GM23338 (cell line): ENCODE measurements at regions not wholly inside any gene's neighbourhood (a gene's known extent, or its start where the extent isn't known, plus 50 kb on each side); places are given as distances from the start of the nearest gene placed in this dataset.

Experiments used
- ATAC-seq: fragments of 200-7000 bp; cut with Tn5 transposase; 3 replicates; pipeline ENCODE4 v1.9.1; 2020
- DNase-seq: peaks from one replicate; pipeline ENCODE4 v3.0.0-alpha.2; 2015; ENCODE audit warnings: low spot score
- H2AFZ ChIP-seq: fragments of 200-600 bp; sonication (generic); 2 replicates; pipeline ENCODE4 v1.8.0; 2016; ENCODE audit warnings: antibody characterized with exemption, mild to moderate bottlenecking, moderate library complexity
- H3F3A ChIP-seq: fragments of 200-600 bp; sonication (generic); replicated peaks from 2 replicates; pipeline ENCODE4 v1.8.0; 2017; ENCODE audit warnings: antibody characterized with exemption, mixed run types, low read depth
- H3K27ac ChIP-seq: fragments of 200-600 bp; sonication (generic); 2 replicates; pipeline ENCODE4 v1.6.1; 2016; ENCODE audit warnings: low read depth
- H3K27me3 ChIP-seq: fragments of 200-600 bp; sonication (generic); 2 replicates; pipeline ENCODE4 v1.8.0; 2016; ENCODE audit warnings: mild to moderate bottlenecking, mixed run types, moderate library complexity; ENCODE audit not compliant: insufficient read depth
- H3K36me3 ChIP-seq: fragments of 200-600 bp; sonication (generic); 2 replicates; pipeline ENCODE4 v1.8.0; 2016; ENCODE audit warnings: mild to moderate bottlenecking; ENCODE audit not compliant: insufficient read depth
- H3K4me1 ChIP-seq: fragments of 200-600 bp; sonication (generic); 2 replicates; pipeline ENCODE4 v1.8.0; 2016; ENCODE audit warnings: mild to moderate bottlenecking, moderate library complexity; ENCODE audit not compliant: insufficient read depth
- H3K4me2 ChIP-seq: fragments of 200-600 bp; sonication (generic); 2 replicates; pipeline ENCODE4 v1.7.1; 2017; ENCODE audit warnings: mixed run types
- H3K4me3 ChIP-seq: fragments of 200-600 bp; sonication (generic); 2 replicates; pipeline ENCODE4 v1.6.1; 2016; ENCODE audit warnings: mixed run types
- H3K79me2 ChIP-seq: fragments of 200-600 bp; sonication (generic); replicated peaks from 2 replicates; pipeline ENCODE4 v1.8.0; 2017; ENCODE audit warnings: mild to moderate bottlenecking; ENCODE audit not compliant: insufficient read depth
- H3K9me2 ChIP-seq: fragments of 200-600 bp; sonication (generic); 2 replicates; pipeline ENCODE4 v1.8.0; 2017; ENCODE audit not compliant: insufficient read depth
- H4K20me1 ChIP-seq: fragments of 200-600 bp; sonication (generic); replicated peaks from 2 replicates; pipeline ENCODE4 v1.8.0; 2017; ENCODE audit warnings: mild to moderate bottlenecking; ENCODE audit not compliant: insufficient read depth
- H3K27ac Mint-ChIP-seq: 2 replicates; pipeline ENCODE4 v1.8.0; 2020; ENCODE audit warnings: inconsistent platforms, mild to moderate bottlenecking, moderate library complexity, mixed read lengths
- H3K27me3 Mint-ChIP-seq: 3 replicates; pipeline ENCODE4 v1.8.0; 2022; ENCODE audit warnings: low read depth, mild to moderate bottlenecking, moderate library complexity, mixed read lengths, inconsistent platforms; ENCODE audit not compliant: insufficient read depth, poor library complexity
- H3K36me3 Mint-ChIP-seq: 3 replicates; pipeline ENCODE4 v1.8.0; 2021; ENCODE audit warnings: low read depth, mild to moderate bottlenecking, inconsistent platforms, moderate library complexity, mixed read lengths
- H3K4me1 Mint-ChIP-seq: 3 replicates; pipeline ENCODE4 v1.8.0; 2020; ENCODE audit warnings: mild to moderate bottlenecking, inconsistent platforms, mixed read lengths
- H3K4me3 Mint-ChIP-seq: 3 replicates; pipeline ENCODE4 v1.8.0; 2021; ENCODE audit warnings: moderate library complexity, mild to moderate bottlenecking, inconsistent platforms, mixed read lengths
- H3K9me3 Mint-ChIP-seq: 3 replicates; pipeline ENCODE4 v1.8.0; 2020; ENCODE audit warnings: moderate library complexity, mild to moderate bottlenecking, inconsistent platforms, mixed read lengths
- CREB1 ChIP-seq: fragments of 250-450 bp; sonication (Bioruptor Pico); IDR thresholded peaks from 2 replicates; pipeline ENCODE4 v1.5.0; 2020; ENCODE audit warnings: low read depth, mild to moderate bottlenecking, moderate library complexity
- CTCF ChIP-seq, 2 experiments: fragments of 200-600 bp in 1 of 2; sonication (generic) in 1 of 2; conservative IDR thresholded peaks; 2 replicates each; pipeline versions ENCODE4 v1.5.1 to v1.6.1; 2016 to 2017; ENCODE audit warnings: antibody characterized with exemption in 2 of 2, low read depth in 2 of 2, mild to moderate bottlenecking in 2 of 2, moderate library complexity in 1 of 2
- EZH2 ChIP-seq: fragments of 200-600 bp; sonication (generic); IDR thresholded peaks from one replicate; pipeline ENCODE4 v1.8.0; 2017; ENCODE audit warnings: antibody characterized with exemption, mild to moderate bottlenecking, low read depth; ENCODE audit not compliant: unreplicated experiment
- EZH2phosphoT487 ChIP-seq: fragments of 200-600 bp; sonication (generic); IDR thresholded peaks from one replicate; pipeline ENCODE4 v1.8.1; 2018; ENCODE audit warnings: antibody characterized with exemption; ENCODE audit not compliant: unreplicated experiment
- NANOG ChIP-seq: IDR thresholded peaks from 2 replicates; pipeline ENCODE4 v1.6.1; 2016; ENCODE audit warnings: antibody characterized with exemption, borderline replicate concordance
- POLR2AphosphoS5 ChIP-seq: IDR thresholded peaks from 2 replicates; pipeline ENCODE4 v1.6.1; 2016; ENCODE audit warnings: antibody characterized with exemption, low read depth
- STAT1 ChIP-seq: IDR thresholded peaks from one replicate; pipeline ENCODE4 v1.6.1; 2016; ENCODE audit warnings: antibody characterized with exemption; ENCODE audit not compliant: unreplicated experiment
- ZNF331 ChIP-seq: fragments of 250-450 bp; sonication (Bioruptor Pico); IDR thresholded peaks from 2 replicates; pipeline ENCODE4 v1.5.0; 2020; ENCODE audit warnings: low read depth, mild to moderate bottlenecking, moderate library complexity
- TF ChIP-seq, protein P1 (sequence below): fragments of 250-450 bp; sonication (Bioruptor Pico); IDR thresholded peaks from 2 replicates; pipeline ENCODE4 v1.5.0; 2020; ENCODE audit warnings: mild to moderate bottlenecking, moderate library complexity
- TF ChIP-seq, protein P2 (sequence below): IDR thresholded peaks from 2 replicates; pipeline ENCODE4 v1.6.1; 2016; ENCODE audit warnings: antibody characterized with exemption

GRCh38 chr20:16942756-16943155 lies 194.6 kb downstream of the OTOR start:
- Mint-ChIP-seq H3K9me3 (peaks cover 16% of the 10 kb centered on the region; the same call in 2 of the 3 replicates), H3K4me1 (peaks cover 55% of the 10 kb centered on the region), H3K36me3 (peaks cover 15% of the 10 kb centered on the region), H3K27me3 (no peaks in the 10 kb centered on the region), H3K4me3 (no peak overlapping the region), H3K27ac (no peak overlapping the region)
- no peak overlapping the region for H3K27ac ChIP-seq
- no peaks in the 10 kb centered on the region for H4K20me1 ChIP-seq
- no peak for DNase-seq
- peaks cover 11% of the 10 kb centered on the region for H3K9me2 ChIP-seq
- peaks cover 20% of the 10 kb centered on the region for H3K4me1 ChIP-seq
- no peak overlapping the region for H3K4me2 ChIP-seq
- H3K4me3 ChIP-seq, result no peak overlapping the region
- no peak overlapping the region for H2AFZ ChIP-seq
- ATAC-seq, result no peak
- H3K79me2 ChIP-seq, result no peaks in the 10 kb centered on the region
- no peaks in the 10 kb centered on the region for H3F3A ChIP-seq
- H3K27me3 ChIP-seq, result no peaks in the 10 kb centered on the region
- no peak for TF ChIP-seq CTCF (conservative IDR thresholded peaks at IDR 0.05; ENCODE audit: low read depth in 2 of 2)
- no peak for TF ChIP-seq NANOG
- H3K36me3 ChIP-seq, result no peaks in the 10 kb centered on the region

- ATAC-seq (peak; percentile 66), DNase-seq (no peak)
- no peak overlapping the region for H3K4me2 ChIP-seq
- no peak overlapping the region for H3K27ac ChIP-seq
- H3K36me3 ChIP-seq, result no peaks in the 10 kb centered on the region
- H3F3A ChIP-seq, result no peaks in the 10 kb centered on the region
- peaks cover 2% of the 10 kb centered on the region; the same call in 1 of the 2 replicates for H3K9me2 ChIP-seq
- H4K20me1 ChIP-seq, result no peaks in the 10 kb centered on the region
- H3K27ac Mint-ChIP-seq, result peak overlapping the region; percentile 75
- no peaks in the 10 kb centered on the region for H3K27me3 Mint-ChIP-seq
- H3K4me3 ChIP-seq, result no peak overlapping the region
- H3K9me3 Mint-ChIP-seq, result peaks cover 11% of the 10 kb centered on the region; the same call in 2 of the 3 replicates
- H3K27me3 ChIP-seq, result no peaks in the 10 kb centered on the region
- H3K36me3 Mint-ChIP-seq, result peaks cover 6% of the 10 kb centered on the region
- no peak overlapping the region for H3K4me3 Mint-ChIP-seq
- no peaks in the 10 kb centered on the region for H3K79me2 ChIP-seq
- peaks cover 20% of the 10 kb centered on the region for H3K4me1 ChIP-seq
- H2AFZ ChIP-seq, result no peak overlapping the region; the same call in 1 of the 2 replicates
- H3K4me1 Mint-ChIP-seq, result peaks cover 53% of the 10 kb centered on the region
- TF ChIP-seq ZNF331 (no peak), STAT1 (no peak), EZH2 (no peak), CREB1 (CRISPR knock-in tag) (no peak), POLR2AphosphoS5 (no peak), CTCF (conservative IDR thresholded peaks at IDR 0.05; ENCODE audit: low read depth in 2 of 2) (no peak), EZH2phosphoT487 (no peak)
- TF ChIP-seq, protein P1, sequence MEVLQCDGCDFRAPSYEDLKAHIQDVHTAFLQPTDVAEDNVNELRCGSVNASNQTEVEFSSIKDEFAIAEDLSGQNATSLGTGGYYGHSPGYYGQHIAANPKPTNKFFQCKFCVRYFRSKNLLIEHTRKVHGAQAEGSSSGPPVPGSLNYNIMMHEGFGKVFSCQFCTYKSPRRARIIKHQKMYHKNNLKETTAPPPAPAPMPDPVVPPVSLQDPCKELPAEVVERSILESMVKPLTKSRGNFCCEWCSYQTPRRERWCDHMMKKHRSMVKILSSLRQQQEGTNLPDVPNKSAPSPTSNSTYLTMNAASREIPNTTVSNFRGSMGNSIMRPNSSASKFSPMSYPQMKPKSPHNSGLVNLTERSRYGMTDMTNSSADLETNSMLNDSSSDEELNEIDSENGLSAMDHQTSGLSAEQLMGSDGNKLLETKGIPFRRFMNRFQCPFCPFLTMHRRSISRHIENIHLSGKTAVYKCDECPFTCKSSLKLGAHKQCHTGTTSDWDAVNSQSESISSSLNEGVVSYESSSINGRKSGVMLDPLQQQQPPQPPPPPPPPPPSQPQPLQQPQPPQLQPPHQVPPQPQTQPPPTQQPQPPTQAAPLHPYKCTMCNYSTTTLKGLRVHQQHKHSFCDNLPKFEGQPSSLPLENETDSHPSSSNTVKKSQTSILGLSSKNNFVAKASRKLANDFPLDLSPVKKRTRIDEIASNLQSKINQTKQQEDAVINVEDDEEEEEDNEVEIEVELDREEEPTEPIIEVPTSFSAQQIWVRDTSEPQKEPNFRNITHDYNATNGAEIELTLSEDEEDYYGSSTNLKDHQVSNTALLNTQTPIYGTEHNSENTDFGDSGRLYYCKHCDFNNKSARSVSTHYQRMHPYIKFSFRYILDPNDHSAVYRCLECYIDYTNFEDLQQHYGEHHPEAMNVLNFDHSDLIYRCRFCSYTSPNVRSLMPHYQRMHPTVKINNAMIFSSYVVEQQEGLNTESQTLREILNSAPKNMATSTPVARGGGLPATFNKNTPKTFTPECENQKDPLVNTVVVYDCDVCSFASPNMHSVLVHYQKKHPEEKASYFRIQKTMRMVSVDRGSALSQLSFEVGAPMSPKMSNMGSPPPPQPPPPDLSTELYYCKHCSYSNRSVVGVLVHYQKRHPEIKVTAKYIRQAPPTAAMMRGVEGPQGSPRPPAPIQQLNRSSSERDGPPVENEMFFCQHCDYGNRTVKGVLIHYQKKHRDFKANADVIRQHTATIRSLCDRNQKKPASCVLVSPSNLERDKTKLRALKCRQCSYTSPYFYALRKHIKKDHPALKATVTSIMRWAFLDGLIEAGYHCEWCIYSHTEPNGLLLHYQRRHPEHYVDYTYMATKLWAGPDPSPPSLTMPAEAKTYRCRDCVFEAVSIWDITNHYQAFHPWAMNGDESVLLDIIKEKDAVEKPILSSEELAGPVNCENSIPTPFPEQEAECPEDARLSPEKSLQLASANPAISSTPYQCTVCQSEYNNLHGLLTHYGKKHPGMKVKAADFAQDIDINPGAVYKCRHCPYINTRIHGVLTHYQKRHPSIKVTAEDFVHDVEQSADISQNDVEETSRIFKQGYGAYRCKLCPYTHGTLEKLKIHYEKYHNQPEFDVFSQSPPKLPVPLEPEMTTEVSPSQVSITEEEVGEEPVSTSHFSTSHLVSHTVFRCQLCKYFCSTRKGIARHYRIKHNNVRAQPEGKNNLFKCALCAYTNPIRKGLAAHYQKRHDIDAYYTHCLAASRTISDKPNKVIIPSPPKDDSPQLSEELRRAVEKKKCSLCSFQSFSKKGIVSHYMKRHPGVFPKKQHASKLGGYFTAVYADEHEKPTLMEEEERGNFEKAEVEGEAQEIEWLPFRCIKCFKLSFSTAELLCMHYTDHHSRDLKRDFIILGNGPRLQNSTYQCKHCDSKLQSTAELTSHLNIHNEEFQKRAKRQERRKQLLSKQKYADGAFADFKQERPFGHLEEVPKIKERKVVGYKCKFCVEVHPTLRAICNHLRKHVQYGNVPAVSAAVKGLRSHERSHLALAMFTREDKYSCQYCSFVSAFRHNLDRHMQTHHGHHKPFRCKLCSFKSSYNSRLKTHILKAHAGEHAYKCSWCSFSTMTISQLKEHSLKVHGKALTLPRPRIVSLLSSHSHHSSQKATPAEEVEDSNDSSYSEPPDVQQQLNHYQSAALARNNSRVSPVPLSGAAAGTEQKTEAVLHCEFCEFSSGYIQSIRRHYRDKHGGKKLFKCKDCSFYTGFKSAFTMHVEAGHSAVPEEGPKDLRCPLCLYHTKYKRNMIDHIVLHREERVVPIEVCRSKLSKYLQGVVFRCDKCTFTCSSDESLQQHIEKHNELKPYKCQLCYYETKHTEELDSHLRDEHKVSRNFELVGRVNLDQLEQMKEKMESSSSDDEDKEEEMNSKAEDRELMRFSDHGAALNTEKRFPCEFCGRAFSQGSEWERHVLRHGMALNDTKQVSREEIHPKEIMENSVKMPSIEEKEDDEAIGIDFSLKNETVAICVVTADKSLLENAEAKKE (CRISPR knock-in tag), result no peak
- TF ChIP-seq, protein P2, sequence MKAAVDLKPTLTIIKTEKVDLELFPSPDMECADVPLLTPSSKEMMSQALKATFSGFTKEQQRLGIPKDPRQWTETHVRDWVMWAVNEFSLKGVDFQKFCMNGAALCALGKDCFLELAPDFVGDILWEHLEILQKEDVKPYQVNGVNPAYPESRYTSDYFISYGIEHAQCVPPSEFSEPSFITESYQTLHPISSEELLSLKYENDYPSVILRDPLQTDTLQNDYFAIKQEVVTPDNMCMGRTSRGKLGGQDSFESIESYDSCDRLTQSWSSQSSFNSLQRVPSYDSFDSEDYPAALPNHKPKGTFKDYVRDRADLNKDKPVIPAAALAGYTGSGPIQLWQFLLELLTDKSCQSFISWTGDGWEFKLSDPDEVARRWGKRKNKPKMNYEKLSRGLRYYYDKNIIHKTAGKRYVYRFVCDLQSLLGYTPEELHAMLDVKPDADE, result no peak
These were observed 196.6 kb downstream of the OTOR start for GRCh38 chr20:16944745-16945144.
